GM23248 (cell line): ENCODE measurements at regions not wholly inside any gene's neighbourhood (a gene's known extent, or its start where the extent isn't known, plus 50 kb on each side); places are given as distances from the start of the nearest gene placed in this dataset.

ENCODE experiments used
- DNase-seq: peaks from one replicate; pipeline ENCODE4 v3.0.0-alpha.2; 2015
- H2AFZ ChIP-seq: fragments of 200-600 bp; sonication (generic); 2 replicates; pipeline ENCODE4 v1.6.1; 2016; ENCODE audit warnings: antibody characterized with exemption
- H3F3A ChIP-seq: fragments of 200-600 bp; sonication (generic); 2 replicates; pipeline ENCODE4 v1.6.1; 2016; ENCODE audit warnings: mild to moderate bottlenecking, antibody characterized with exemption, mixed run types; ENCODE audit not compliant: insufficient read depth
- H3K27ac ChIP-seq: fragments of 200-600 bp; sonication (generic); 2 replicates; pipeline ENCODE4 v1.5.1; 2016; ENCODE audit warnings: mild to moderate bottlenecking
- H3K27me3 ChIP-seq: fragments of 200-600 bp; sonication (generic); replicated peaks from 2 replicates; pipeline ENCODE4 v1.6.1; 2016; ENCODE audit warnings: mild to moderate bottlenecking; ENCODE audit not compliant: insufficient read depth
- H3K36me3 ChIP-seq: fragments of 200-600 bp; sonication (generic); 2 replicates; pipeline ENCODE4 v1.6.1; 2016; ENCODE audit warnings: low read depth, mild to moderate bottlenecking
- H3K4me1 ChIP-seq: fragments of 200-600 bp; sonication (generic); 2 replicates; pipeline ENCODE4 v1.6.1; 2016; ENCODE audit warnings: mild to moderate bottlenecking; ENCODE audit not compliant: insufficient read depth
- H3K4me2 ChIP-seq: fragments of 200-600 bp; sonication (generic); one replicate; pipeline ENCODE4 v1.6.1; 2016; ENCODE audit warnings: mild to moderate bottlenecking; ENCODE audit not compliant: unreplicated experiment
- H3K4me3 ChIP-seq: fragments of 200-600 bp; sonication (generic); 2 replicates; pipeline ENCODE4 v1.5.1; 2016; ENCODE audit warnings: mild to moderate bottlenecking
- H3K79me2 ChIP-seq: fragments of 200-600 bp; sonication (generic); 2 replicates; pipeline ENCODE4 v1.6.1; 2016; ENCODE audit warnings: mild to moderate bottlenecking; ENCODE audit not compliant: insufficient read depth
- H3K9ac ChIP-seq: fragments of 200-600 bp; sonication (generic); 2 replicates; pipeline ENCODE4 v1.6.1; 2016; ENCODE audit warnings: mild to moderate bottlenecking
- H3K9me2 ChIP-seq: fragments of 200-600 bp; sonication (generic); 2 replicates; pipeline ENCODE4 v1.6.1; 2016; ENCODE audit warnings: mixed run types, mild to moderate bottlenecking, moderate library complexity; ENCODE audit not compliant: insufficient read depth
- H3K9me3 ChIP-seq: fragments of 200-600 bp; sonication (generic); one replicate; pipeline ENCODE4 v1.6.1; 2017; ENCODE audit warnings: low read depth
- H4K20me1 ChIP-seq: fragments of 200-600 bp; sonication (generic); 2 replicates; pipeline ENCODE4 v1.6.0; 2016; ENCODE audit not compliant: insufficient read depth
- EZH2 ChIP-seq: fragments of 200-600 bp; sonication (generic); IDR thresholded peaks from 2 replicates; pipeline ENCODE4 v1.6.1; 2018; ENCODE audit warnings: antibody characterized with exemption, mild to moderate bottlenecking; ENCODE audit not compliant: insufficient read depth, poor library complexity, severe bottlenecking
- EZH2phosphoT487 ChIP-seq: fragments of 200-600 bp; sonication (generic); IDR thresholded peaks from 2 replicates; pipeline ENCODE4 v1.6.1; 2018; ENCODE audit warnings: antibody characterized with exemption, moderate library complexity, mild to moderate bottlenecking, low read depth; ENCODE audit not compliant: insufficient read depth
- WGBS, 2 experiments: methylation state at CpG; one replicate each; pipeline ENCODE4 v1.1.6; 2015 to 2017; ENCODE audit warnings: low lambda C conversion rate in 2 of 2, low coverage in 1 of 2; ENCODE audit errors: missing lambda C conversion rate in 2 of 2; 5-methylcytosine and 5-hydroxymethylcytosine counted together
- in situ Hi-C: fragments of 300-500 bp; cut with MboI; formaldehyde crosslinking; loops from 2 replicates; pipeline ENCODE4 v1.15.0; 2020

DNA sequence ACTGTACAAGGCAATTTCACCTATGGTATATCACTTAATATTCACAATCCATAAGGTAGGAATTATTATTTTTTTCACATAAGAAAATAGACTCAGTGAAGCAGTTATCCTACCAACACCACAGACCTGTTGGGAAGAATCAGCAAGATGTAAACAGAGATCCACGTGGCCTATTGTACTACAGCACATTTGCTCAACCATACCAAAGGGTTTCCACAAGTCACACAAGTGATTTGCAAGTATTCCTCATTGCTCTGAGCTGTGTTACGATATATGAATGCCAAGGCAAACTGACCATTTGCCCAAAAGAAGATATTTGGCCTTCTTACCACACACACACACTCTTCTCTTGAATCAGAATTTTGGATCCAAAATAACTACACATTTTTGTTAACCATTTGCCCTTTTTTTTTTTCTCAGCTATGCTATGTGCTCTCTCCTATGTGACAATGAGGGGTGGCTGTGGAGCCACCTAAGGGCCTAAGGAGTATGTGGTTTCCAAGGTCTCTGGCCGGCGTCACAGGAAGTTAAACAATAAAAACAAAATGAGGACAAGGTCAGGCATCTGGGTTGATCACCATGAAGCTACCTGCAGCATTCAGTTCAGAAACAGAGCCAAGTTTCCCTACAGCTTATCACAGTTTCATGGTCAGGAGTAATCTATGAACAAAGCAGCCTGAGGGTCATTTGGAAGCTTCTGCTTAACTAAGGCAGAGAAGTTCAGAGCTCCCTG, 171.0 kb upstream of the FREM1 start:
- 52 to 69% methylated on average over 4 of the region's 4 CpGs for WGBS, 2 experiments
- in situ Hi-C loops, result no loop called here
- H2AFZ ChIP-seq, result no peak overlapping the region
- no peak overlapping the region for H3K27ac ChIP-seq
- no peaks in the 10 kb centered on the region for H3K9me3 ChIP-seq
- no peak overlapping the region for H3K4me3 ChIP-seq
- H3K9me2 ChIP-seq, result no peaks in the 10 kb centered on the region
- no peaks in the 10 kb centered on the region for H3K79me2 ChIP-seq
- DNase-seq, result no peak
- TF ChIP-seq EZH2, result no peak
- TF ChIP-seq EZH2phosphoT487, result no peak
- no peaks in the 10 kb centered on the region for H3K36me3 ChIP-seq
- no peaks in the 10 kb centered on the region for H3F3A ChIP-seq
- H3K27me3 ChIP-seq, result no peaks in the 10 kb centered on the region
- H3K4me1 ChIP-seq, result no peaks in the 10 kb centered on the region
- no peak overlapping the region for H3K9ac ChIP-seq
- no peak overlapping the region for H3K4me2 ChIP-seq
- no peaks in the 10 kb centered on the region for H4K20me1 ChIP-seq

- H3F3A ChIP-seq, result no peaks in the 10 kb centered on the region
- TF ChIP-seq EZH2phosphoT487 (no peak), EZH2 (no peak)
- H3K27me3 ChIP-seq, result no peaks in the 10 kb centered on the region
- no peaks in the 10 kb centered on the region for H3K36me3 ChIP-seq
- no peak overlapping the region for H2AFZ ChIP-seq
- H4K20me1 ChIP-seq, result no peaks in the 10 kb centered on the region
- H3K79me2 ChIP-seq, result no peaks in the 10 kb centered on the region
- H3K4me2 ChIP-seq, result no peak overlapping the region
- no peaks in the 10 kb centered on the region for H3K4me1 ChIP-seq
- in situ Hi-C loops, result no loop called here
- no peak overlapping the region for H3K9ac ChIP-seq
- no peaks in the 10 kb centered on the region for H3K9me2 ChIP-seq
- DNase-seq, result no peak
- no peaks in the 10 kb centered on the region for H3K9me3 ChIP-seq
- no peak overlapping the region for H3K4me3 ChIP-seq
- WGBS, 2 experiments, result 71 to 73% methylated on average over 3 of the region's 3 CpGs
- H3K27ac ChIP-seq, result no peak overlapping the region
Measured at GRCh38 chr9:15080401-15080800, 170.2 kb upstream of the FREM1 start.

GRCh38 chr9:15079989-15080388, 169.8 kb upstream of the FREM1 start:
- H4K20me1 ChIP-seq, result no peaks in the 10 kb centered on the region

DNA sequence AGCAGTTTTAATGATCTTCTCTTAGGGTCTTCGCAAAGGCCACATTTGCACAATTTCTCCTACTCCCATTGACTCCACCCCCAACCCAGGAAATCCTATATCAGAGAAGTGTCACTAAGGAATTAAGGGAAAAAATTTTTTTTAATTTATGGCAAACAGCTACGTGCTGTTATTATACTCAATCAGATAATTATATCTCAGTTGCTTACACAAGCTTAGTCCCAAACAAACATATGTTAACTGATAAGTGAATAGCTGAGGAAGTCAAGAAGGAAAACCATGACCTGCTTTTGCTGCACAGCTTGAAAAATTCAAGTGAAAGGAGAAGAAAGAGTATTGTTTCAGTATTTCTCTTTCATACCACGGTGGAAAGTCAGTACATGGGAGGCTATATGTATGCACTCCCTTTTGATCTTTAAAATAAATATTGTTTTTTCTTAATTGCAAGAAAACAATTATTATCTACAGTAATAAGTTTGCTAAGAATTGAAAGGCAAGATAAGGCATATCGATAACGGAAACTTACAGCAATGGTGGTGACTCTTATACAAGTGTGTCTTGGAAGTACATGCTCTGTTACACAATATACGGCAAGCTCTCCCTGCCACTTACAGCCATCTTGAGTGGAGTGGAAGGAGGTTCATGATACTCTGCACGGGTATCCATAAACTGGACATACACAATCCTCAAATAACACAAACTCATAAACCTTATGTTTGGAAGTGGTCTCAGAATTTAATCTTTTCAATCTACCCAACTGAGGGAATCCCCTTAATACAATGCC, 167.9 kb upstream of the FREM1 start:
- WGBS, 2 experiments, result 77 to 80% methylated on average over 7 of the region's 7 CpGs
- DNase-seq, result no peak
- Histone ChIP-seq H2AFZ (no peak overlapping the region), H3K27me3 (no peaks in the 10 kb centered on the region), H4K20me1 (no peaks in the 10 kb centered on the region), H3K9me2 (no peaks in the 10 kb centered on the region), H3K36me3 (no peaks in the 10 kb centered on the region), H3K4me3 (no peak overlapping the region), H3K4me1 (no peaks in the 10 kb centered on the region), H3K4me2 (no peak overlapping the region), H3F3A (no peaks in the 10 kb centered on the region), H3K9me3 (no peaks in the 10 kb centered on the region), H3K79me2 (no peaks in the 10 kb centered on the region), H3K9ac (no peak overlapping the region), H3K27ac (no peak overlapping the region)
- TF ChIP-seq EZH2phosphoT487 (no peak), EZH2 (no peak)
- in situ Hi-C loops, result no loop called here

More at GRCh38 chr9:15079989-15080388, 169.8 kb upstream of the FREM1 start:
- no peaks in the 10 kb centered on the region for H3K9me2 ChIP-seq
- no peak overlapping the region for H3K4me3 ChIP-seq
- H3K9ac ChIP-seq, result no peak overlapping the region
- 62 to 67% methylated on average over 3 of the region's 3 CpGs for WGBS, 2 experiments
- no peaks in the 10 kb centered on the region for H3K79me2 ChIP-seq
- no peaks in the 10 kb centered on the region for H3K4me1 ChIP-seq
- no peaks in the 10 kb centered on the region for H3F3A ChIP-seq
- H3K27me3 ChIP-seq, result no peaks in the 10 kb centered on the region
- TF ChIP-seq EZH2 (no peak), EZH2phosphoT487 (no peak)
- H2AFZ ChIP-seq, result no peak overlapping the region
- H3K27ac ChIP-seq, result no peak overlapping the region
- H3K36me3 ChIP-seq, result no peaks in the 10 kb centered on the region
- H3K9me3 ChIP-seq, result no peaks in the 10 kb centered on the region
- H3K4me2 ChIP-seq, result no peak overlapping the region
- in situ Hi-C loops, result no loop called here
- DNase-seq, result no peak
